ENCODE measurements at regions not wholly inside any gene's neighbourhood (a gene's known extent, or its start where the extent isn't known, plus 50 kb on each side); places are given as distances from the start of the nearest gene placed in this dataset.

- TF ChIP-seq CTCF (conservative IDR thresholded peaks at IDR 0.05 in 1 of 2, IDR thresholded peaks at IDR 0.05 in 1 of 2; ENCODE audit: extremely low read depth in 1 of 2, insufficient read depth in 1 of 2, low read depth in 1 of 2, low read length in 2 of 2): no peak
- no peak for TF ChIP-seq EZH2 (IDR thresholded peaks at IDR 0.05; ENCODE audit: borderline replicate concordance, low read length)
Measured at GRCh38 chr2:16091576-16092282, 151.4 kb downstream of the MYCN start.
